AG04450 (cell line): ENCODE measurements at regions not wholly inside any gene's neighbourhood (a gene's known extent, or its start where the extent isn't known, plus 50 kb on each side); places are given as distances from the start of the nearest gene placed in this dataset.

Experiments used
- CTCF ChIA-PET: fragments of 300-600, 350-600 bp; formaldehyde crosslinking; extraction: SDS; loops from one replicate; lab custom pipeline; 2022; ENCODE audit warnings: antibody characterized with exemption, inconsistent platforms; lab: Charles Lee
- POLR2A ChIA-PET: fragments of 350-600 bp; formaldehyde crosslinking; extraction: SDS; loops from one replicate; lab custom pipeline; 2021; ENCODE audit warnings: antibody characterized with exemption, inconsistent platforms; lab: Yijun Ruan, JAX
- DNase-seq: peaks from one replicate; pipeline ENCODE4 v3.0.0-alpha.2; 2011; ENCODE audit warnings: low read depth, low spot score
- H3K27ac ChIP-seq: one replicate; pipeline ENCODE4 v1.5.1; 2012; ENCODE audit warnings: low read depth, low read length, control low read depth
- H3K27me3 ChIP-seq: one replicate; pipeline ENCODE4 v1.6.0; 2012; ENCODE audit warnings: low read length; ENCODE audit not compliant: control insufficient read depth, insufficient read depth
- H3K4me3 ChIP-seq: 2 replicates; pipeline ENCODE4 v1.5.1; 2011; ENCODE audit warnings: mild to moderate bottlenecking, low read depth, low read length, control low read depth
- H3K9me3 ChIP-seq: 2 replicates; pipeline ENCODE4 v1.5.1; 2012; ENCODE audit warnings: low read length; ENCODE audit not compliant: control insufficient read depth, insufficient read depth
- CTCF ChIP-seq: IDR thresholded peaks from 2 replicates; pipeline ENCODE4 v1.5.1; 2011; ENCODE audit warnings: low read depth, low read length, control low read depth, inconsistent platforms

GRCh38 chr2:4180631-4181030 lies 477.3 kb downstream of the DCDC2C start:
- CTCF ChIA-PET, result interaction anchor here (0.6 kb wide), 1 partner anchor 11 kb away, joined by 3 read pairs; no protein-coding TSS in a partner anchor
- POLR2A ChIA-PET, result no interaction called here
- Histone ChIP-seq H3K4me3 (no peak overlapping the region), H3K27ac (no peak overlapping the region), H3K27me3 (no peaks in the 10 kb centered on the region), H3K9me3 (peaks cover 31% of the 10 kb centered on the region)
- TF ChIP-seq CTCF, result no peak
- no peak for DNase-seq

GRCh38 chr2:4181062-4181461 lies 477.7 kb downstream of the DCDC2C start:
- CTCF ChIA-PET, result no interaction called here
- TF ChIP-seq CTCF, result no peak
- Histone ChIP-seq H3K9me3 (peaks cover 28% of the 10 kb centered on the region), H3K4me3 (no peak overlapping the region), H3K27ac (no peak overlapping the region), H3K27me3 (no peaks in the 10 kb centered on the region)
- DNase-seq, result no peak
- POLR2A ChIA-PET, result no interaction called here

- no peak for DNase-seq
- CTCF ChIA-PET, result no interaction called here
- Histone ChIP-seq H3K27me3 (no peaks in the 10 kb centered on the region), H3K4me3 (no peak overlapping the region), H3K27ac (no peak overlapping the region), H3K9me3 (peaks cover 34% of the 10 kb centered on the region)
- TF ChIP-seq CTCF, result no peak
- POLR2A ChIA-PET, result no interaction called here
Measured at GRCh38 chr2:4188561-4188960, 485.2 kb downstream of the DCDC2C start.

GRCh38 chr2:4190548-4190947 lies 487.2 kb downstream of the DCDC2C start:
- CTCF ChIA-PET, result no interaction called here
- no peak overlapping the region for H3K27ac ChIP-seq
- POLR2A ChIA-PET, result no interaction called here

GRCh38 chr2:4192119-4192518 lies 488.7 kb downstream of the DCDC2C start:
- Histone ChIP-seq H3K27ac (no peak overlapping the region), H3K4me3 (no peak overlapping the region), H3K27me3 (no peaks in the 10 kb centered on the region), H3K9me3 (peaks cover 34% of the 10 kb centered on the region)
- TF ChIP-seq CTCF, result no peak
- no peak for DNase-seq
- ChIA-PET POLR2A (no interaction called here), CTCF (no interaction called here)

More at GRCh38 chr2:4190548-4190947, 487.2 kb downstream of the DCDC2C start:
- DNase-seq, result no peak
- Histone ChIP-seq H3K9me3 (peaks cover 27% of the 10 kb centered on the region; the same call in 1 of the 2 replicates), H3K4me3 (no peak overlapping the region), H3K27me3 (no peaks in the 10 kb centered on the region)
- no peak for TF ChIP-seq CTCF
